ENCODE measurements at regions not wholly inside any gene's neighbourhood (a gene's known extent, or its start where the extent isn't known, plus 50 kb on each side); places are given as distances from the start of the nearest gene placed in this dataset.

- in situ Hi-C loops (cut with MboI; ENCODE audit: low sequenced_read_pairs in 4 of 4) = no loop called here
- DNase-seq (no peak), ATAC-seq (no peak)
- H3K27ac ChIP-seq = no peak overlapping the region
- no peaks in the 10 kb centered on the region for H3K9me3 ChIP-seq
- intact Hi-C loops (cut with DNase I; ENCODE audit: low total_unique reads) = no loop called here
- TF ChIP-seq CTCF (IDR thresholded peaks at IDR 0.05 in 4 of 5, conservative IDR thresholded peaks at IDR 0.05 in 1 of 5) = no peak
- no peak for TF ChIP-seq POLR2A (IDR thresholded peaks at IDR 0.05)
- H3K27me3 ChIP-seq = no peaks in the 10 kb centered on the region
- no peak overlapping the region for H3K4me3 ChIP-seq
- no peaks in the 10 kb centered on the region for H3K36me3 ChIP-seq
- H3K4me1 ChIP-seq = no peaks in the 10 kb centered on the region
These were observed 206.9 kb upstream of the AMIGO2 start for GRCh38 chr12:47286676-47287075.

Small RNA genes in the stretch of these regions (microRNA-seq; reads per million reads assigned to microRNA genes)
- 0 reads per million in 2 donors for gene MIR4494 (ENCODE audit: borderline replicate concordance in 2 of 2)

Data from gastrocnemius medialis (tissue), 4 donors.